ENCODE measurements at regions not wholly inside any gene's neighbourhood (a gene's known extent, or its start where the extent isn't known, plus 50 kb on each side); places are given as distances from the start of the nearest gene placed in this dataset.

DNA sequence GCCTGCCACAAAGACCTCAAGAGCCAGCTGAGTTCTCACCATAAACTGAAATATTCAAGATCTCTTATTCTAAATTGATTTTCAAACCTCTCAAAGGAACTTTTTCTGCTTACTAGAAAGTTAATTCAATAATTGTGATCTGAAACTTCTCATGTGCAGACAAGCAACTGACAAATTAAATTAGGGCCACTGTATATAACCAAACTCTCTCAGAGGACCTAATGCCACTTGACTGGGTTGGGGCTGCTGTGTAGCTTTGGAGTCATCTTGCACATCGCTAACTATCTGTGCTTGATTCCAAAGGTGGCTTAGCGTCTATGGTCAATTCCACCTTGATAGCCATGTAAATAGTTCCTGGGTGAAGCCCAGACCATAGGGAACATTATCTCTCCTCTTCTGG lies 345.2 kb downstream of the GPR37 start:
- no peak for DNase-seq

DNA sequence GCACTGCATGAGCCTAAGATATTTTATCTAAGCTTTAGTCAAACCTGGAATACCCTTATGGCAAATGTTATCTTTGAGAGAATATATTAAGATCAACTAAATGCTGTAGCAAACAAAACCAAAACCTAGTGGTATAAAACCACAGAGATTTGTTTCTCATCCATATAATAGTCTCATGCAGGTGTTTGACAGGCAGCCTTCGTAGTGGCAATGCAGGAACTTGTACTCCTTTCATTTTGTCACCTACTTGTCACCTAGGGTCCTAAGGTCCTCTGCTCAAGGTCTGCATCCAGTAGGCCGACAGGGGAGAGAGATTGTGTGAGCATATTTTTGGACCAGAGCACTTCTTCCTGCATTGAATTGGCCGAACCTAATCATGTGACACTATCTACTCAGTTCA lies 352.6 kb downstream of the GPR37 start:
- DNase-seq, result no peak

DNA sequence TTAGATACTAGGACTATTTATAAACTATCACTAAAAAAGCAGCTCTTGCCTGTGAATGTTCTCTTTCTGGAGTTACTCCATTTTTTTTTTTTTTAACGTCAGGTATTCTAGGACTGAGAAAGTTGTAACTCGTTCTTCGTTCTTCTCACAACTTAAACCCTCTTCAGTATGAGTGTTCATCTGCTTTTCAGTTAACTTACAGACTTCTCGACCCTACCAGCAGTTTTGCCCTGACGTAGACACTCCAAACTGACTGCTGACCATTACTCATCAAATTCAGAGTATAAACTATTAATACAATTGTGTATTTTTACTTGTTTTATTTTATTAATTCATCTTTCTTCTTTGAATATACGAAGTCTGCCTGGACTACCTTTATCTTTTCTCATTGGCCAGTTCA lies 353.1 kb downstream of the GPR37 start:
- DNase-seq, result no peak

DNA sequence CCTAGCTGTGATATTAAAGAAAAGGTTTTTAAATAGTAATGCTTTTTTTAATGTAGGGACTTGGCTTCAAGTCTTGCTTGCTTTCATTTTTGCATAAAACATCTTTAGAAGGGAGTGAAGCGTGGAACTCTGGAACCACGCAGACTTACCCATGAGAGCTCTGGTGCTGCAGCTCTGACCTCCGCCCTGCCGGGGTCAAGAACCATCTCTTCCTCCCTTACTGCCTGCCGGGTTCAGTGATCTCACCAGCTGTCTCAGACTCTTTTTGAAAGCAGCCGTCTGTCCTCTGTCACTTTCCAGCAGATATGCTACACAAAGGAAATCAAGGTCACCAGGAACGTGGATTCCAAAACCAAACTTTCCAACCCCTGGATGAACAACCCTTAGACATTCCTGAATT lies 353.8 kb downstream of the GPR37 start:
- no peak for DNase-seq

DNA sequence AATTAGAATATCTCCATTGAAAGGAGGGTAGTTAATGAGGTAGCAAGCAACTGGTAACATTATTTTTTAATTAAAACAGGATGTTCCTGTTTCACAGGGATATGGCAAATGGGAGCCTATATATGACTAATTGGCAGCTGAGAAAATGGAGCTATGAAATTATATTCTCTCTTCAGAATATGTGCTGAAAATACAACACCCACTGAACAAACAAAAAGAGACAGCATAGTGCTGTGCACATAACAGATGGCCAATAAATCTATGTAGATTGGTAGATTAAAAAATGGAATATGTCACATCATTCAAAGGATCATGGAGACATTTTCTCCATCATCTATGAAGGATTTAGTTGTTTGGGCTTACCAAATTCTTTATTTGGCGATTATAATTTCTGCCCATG lies 362.0 kb downstream of the GPR37 start:
- no peak for DNase-seq

DNA sequence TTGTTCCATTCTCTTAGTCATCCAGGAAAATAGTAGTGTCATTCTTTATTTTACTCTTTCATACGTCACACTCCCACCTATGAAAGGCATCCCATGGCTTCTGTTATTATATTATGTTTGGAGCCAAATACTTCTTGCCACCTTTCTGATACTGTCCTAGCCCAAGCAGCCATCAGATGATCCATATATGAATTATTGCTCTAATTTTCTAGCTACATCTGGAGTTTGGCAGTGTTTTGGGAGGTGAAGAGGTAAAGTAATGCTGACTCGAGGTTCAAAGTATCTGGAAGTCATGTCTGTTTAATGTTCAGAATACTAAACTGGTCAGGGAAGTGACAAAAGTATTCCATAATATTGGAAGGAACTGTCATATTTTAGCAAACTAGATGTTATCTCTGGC lies 362.5 kb downstream of the GPR37 start:
- no peak for DNase-seq

DNA sequence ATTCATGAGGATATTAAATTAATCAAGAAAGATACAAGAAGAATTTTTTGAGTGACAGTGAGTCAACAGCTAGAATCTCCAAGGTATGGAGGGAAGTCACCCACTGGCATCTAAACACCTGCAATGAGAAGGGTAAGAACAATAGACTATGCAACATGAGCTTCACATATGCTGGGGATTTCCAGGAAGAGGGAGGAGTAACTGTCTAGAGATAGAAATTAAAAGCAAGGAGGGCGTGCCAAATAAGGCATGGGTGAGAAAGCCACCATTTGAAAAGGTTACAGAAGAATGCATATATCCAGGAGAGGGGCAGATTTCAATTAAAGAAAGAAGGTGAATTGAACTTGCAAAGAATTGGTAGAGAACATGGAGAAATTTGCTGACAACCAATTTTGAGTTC lies 365.7 kb downstream of the GPR37 start:
- no peak for DNase-seq

DNA sequence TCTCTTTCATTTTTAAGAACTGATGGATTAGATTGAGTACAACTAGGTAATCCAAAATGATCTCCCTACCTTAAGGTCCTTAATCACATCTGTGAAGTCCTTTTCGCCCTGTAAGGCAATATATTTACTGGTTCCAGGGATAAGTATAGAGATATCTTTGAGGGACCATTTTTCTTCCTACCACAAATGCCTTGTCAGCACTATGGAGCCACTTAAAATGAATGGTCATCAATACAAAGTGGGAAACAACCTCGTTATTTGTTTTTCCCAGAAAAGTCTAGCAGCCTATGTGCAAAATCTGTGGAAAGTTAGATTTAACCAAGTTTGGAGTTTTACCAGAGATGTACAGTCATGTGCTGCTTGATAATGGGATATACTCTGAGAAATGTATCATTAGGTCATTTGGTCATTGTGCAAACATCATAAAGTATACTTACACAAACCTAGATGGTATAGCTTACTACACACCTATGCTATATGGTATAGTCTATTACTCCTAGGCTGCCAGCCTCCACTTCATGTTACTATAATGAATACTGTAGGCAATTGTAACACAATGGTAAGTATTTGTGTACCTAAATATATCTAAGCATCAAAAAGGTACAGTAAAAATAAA lies 366.2 kb upstream of the TMEM229A start:
- DNase-seq, result no peak

DNA sequence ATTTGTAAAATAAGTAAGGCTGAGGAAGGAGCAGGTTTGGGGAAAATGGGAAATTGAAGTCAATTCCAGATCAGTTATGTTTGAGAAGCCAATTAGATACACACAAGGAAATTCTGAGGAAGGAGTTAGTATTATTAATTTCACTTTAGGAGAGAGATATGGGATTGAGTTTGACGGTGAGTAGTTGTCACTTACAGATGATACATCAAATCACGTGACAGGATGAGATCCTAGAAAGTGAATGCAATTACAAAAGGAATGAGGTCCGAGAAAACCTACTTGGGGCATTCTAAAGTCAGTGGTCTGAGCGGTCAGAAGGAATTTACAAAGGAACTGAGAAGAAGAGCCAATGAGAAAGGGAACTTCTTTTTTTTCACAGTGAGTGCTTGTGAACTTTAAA lies 364.3 kb upstream of the TMEM229A start:
- DNase-seq, result no peak

DNA sequence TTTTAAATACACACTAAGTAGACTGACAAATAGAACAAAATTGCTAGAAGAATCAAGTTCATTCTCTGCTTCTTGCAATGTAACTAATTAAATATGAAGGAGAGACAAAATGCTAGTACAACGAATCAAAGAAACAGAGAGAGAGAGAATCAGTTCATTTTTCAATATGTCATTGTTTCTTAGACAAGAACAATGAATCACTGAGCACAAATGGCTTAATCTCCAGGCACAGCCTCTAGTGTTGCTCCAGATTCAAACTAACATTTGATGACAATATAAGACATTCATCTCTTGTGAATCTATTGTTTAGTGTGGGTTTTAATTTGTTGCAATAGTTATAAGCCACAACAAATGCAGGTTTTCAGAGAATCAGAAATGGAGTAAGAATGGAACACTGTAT lies 357.4 kb upstream of the TMEM229A start:
- no peak for DNase-seq

DNA sequence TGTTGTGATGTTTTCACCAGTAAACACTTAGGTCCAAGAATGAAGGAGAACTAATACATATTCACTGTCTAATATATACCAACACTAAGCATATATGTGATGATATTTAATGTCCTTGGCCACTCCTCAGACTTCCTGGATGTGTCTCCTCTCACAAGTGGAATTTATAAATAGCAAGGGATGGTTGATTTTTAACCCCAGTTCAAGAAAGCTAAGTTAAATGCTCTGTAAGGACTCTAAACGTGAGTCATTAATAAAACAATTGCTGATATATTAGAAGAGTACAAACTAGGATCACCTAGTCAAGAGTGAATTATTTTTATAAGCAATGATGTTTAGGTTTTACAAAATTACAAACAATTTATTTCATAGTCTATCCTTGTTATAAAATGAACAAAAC lies 355.9 kb upstream of the TMEM229A start:
- no peak for DNase-seq

DNA sequence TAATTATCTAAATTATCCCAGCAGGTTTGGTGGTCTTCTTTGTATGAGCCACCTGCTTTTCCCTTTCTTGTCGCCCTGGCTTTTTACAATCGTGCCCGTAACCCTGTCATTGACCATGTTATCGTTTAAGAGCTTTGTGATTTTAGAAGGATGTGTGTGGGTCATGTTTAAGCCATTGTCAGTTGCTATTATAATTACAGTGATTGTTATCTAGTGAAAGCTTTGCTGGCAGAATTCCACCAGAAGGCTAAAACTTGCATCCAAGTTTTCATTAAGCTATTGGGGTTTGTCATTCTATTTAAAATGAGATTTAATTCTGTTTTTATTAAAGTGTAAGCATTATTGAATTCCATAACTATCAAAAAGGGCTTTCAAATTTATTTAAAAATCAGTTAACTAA lies 354.2 kb upstream of the TMEM229A start:
- no peak for DNase-seq

DNA sequence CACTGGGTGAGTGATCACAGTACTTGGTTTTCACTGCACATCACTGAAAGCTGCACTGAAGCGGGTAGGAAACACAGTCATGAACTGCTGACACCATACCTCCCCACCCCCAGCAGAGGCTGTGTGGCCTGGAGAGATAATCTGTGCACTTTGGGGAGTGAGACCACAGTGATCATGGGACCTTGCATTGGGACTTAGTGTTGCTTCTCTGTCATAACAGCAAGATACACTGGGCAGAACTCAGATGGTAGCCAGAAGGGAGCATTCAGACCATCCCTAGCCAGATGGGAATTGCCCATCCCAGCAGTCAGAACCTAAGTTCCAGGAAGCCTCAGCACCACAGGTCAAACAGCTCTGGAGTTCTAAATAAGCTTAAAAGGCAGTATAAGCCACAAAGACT lies 346.4 kb upstream of the TMEM229A start:
- no peak for DNase-seq

DNA sequence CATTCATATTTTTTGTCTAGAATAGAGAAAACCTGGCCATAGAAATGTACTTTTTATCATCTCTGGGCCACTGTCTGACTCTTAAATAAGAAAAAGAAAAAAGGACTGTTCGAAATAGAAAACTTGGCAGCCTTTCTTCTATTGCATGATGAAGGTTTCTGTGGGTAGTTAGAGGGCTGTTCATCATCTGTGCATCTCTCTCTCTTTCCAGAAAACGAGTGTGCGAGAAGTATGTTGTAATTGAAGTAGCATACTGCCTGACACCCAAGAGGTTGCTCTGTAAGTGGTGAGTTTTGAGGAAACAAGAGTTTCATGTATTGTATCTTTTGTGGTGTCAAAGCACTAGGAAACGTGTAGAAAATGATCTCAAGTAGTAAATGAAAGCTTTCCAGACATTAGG lies 343.2 kb upstream of the TMEM229A start:
- DNase-seq, result peak; percentile 15

DNA sequence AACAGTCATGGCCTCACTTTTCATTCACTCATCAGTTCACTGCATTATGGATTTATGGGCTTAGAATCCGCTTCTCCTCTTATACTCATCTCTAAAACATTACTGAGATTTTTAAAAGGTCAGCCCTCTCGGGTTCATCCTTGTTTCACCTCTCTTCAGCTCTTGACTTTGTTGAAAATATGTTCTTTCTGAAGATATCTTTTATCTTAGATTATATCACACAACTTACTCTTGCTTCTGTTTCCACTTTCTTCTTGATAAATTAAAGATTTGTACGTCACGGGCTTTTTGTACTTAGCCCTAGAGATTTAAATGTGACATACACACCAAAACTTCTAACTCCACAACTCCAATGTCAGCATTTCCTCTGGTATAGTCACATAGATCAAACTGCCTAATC lies 342.5 kb upstream of the TMEM229A start:
- no peak for DNase-seq

DNA sequence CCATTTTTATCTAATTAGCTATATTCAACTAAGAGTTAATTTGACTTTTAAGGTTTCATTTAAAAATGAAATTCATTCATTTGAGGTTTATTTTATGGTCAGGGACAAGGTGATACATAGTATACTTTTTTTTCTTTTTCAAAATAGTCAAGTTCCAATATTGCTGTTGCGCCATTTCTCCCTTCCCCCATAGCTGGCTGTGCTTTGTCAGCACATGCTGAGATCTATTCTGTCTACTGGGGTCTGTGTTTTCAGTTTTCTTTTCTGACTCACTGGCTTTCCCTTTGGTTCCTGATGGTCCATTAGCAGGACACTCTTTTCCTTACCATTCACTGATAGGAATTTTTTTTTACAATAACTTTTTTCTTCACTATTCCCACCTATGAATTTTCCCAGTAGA lies 336.4 kb upstream of the TMEM229A start:
- DNase-seq, result peak; percentile 5

DNA sequence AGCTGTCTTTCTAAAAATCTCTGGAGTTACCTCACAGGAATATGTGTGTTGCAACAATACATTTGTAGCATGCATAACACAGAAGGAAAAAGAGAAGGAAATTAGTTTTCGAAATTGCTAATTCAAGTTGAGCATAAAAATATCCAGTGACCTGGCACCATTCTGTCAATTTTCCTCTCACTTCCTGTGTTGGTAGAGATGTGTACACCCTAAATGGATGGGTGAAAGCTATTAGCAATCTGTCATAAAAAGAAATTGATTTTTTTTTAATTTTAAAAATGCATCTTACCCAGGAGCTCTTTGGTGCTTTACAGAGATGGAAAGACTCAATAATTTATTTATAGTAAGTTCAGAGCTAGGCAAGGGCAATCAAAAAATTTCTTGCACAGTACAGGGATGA lies 333.3 kb upstream of the TMEM229A start:
- no peak for DNase-seq

DNA sequence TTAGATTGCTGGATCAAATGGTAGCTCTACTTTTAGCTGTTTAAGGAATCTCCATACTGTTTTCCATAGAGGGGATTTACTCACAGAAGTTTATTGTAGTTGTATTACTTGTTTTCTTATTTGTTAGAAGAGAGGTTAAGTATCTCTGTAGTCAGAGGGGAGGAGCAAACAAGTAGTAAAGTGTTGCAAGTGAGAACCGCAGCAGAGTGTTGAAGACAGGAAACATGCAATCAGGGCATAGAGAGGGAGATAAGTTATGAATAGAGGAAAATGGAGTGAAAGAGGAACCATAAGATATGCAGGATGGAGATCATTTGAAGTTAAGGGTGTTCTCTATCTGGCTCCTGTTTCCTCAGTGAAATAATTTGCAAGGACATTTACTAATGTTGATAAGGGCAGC lies 331.4 kb upstream of the TMEM229A start:
- no peak for DNase-seq

DNA sequence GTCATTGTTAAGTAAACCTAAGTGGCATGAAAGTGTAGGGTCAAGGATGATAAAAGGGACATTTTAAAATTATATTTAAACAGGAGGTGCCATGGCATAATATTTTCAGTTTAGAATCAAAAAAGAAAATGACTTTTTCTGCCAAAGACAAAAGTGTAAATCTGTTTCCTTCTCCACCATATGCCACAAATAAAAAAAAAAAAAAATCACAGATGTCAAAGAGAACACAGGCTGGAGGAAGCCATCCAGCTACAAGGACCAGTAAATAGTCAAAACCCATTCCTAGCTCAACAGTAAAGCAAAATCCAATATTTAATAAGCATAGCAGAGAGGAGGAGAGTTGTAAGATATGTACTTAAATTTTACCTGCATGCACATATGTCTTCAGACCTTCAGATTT lies 321.3 kb upstream of the TMEM229A start:
- no peak for DNase-seq

DNA sequence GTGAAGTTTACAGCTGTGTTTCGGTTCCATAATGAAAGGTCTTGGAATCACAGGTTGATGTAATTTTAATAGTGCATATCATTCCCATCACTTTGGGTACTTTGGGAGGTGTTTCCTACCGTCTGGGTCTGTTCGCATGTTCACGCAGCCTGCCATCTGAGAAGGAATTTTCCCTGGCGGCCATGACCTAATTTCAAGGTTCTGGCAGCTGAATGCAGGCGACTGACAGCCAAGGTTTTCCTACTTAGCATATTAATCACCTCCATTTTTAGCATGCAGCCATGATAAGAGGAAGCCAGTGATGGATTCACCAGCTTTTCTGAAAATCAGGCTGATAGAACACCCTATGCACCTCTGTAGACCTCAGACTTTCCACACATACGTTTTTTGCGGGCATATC lies 319.1 kb upstream of the TMEM229A start:
- no peak for DNase-seq

DNA sequence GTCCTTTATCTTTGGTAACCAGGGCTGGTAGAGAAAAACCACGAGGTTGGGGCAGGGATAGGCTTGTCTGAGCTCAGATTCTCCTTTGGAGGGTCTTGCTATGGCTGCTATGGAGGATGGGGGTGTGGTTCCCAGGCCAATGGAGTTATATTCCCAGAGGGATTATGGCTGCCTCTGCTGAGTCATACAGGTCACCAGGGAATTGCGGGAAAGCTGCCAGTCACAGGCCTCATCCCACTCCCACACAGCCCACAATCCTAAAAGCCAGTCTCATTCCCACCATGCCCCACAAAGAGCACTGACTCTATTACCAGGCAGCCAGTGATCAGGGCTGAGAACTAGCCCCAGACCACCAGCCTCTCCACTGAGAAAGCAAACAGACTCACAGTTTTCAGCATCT lies 316.6 kb upstream of the TMEM229A start:
- DNase-seq, result no peak

DNA sequence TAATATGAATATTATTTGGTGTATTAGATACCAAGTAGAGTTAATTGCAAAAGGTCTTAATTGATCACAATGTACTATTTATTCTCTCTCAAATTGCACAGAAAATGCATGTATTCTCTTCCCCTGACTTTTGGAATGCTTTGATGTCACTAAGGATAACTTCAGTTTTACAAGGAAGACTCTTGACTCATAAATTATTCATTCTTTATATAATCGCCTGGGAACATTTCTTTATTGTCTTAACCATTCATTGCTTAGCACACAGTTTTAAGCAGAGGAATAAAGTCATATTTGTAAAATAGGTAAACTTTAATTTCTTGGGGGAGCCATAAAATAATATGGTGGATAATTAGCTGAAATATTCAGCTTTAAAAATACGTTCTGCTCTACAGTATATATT lies 306.0 kb upstream of the TMEM229A start:
- DNase-seq, result no peak

DNA sequence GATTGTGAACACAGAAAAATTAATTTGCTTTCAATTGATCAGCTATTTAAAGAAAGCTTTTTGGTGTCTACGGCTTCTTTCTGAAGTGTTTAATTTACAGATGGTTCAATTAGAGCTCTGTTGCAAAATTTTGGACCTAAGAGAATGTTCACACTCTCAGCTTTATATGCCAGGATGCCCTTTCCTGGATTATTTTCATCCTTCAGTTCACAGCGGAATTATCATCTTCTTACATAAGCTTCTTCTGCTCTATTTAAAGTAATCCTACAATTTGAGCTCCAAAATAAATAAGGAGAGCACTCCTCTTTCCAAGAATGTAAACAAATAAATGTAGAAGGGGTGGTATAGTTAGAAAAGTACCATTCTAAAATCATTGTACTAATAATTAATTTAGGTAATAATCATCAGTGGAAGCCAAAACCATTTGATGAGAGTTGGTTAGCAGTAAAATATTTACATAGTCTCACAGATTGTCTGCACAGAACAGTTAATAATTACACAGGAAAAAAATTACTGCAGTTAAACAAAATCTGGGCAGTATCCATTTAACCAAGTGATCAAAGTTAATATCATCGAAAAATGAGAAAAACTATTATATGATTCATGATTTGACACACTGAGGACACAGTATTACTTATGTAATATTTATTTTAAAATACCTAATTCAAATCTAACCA lies 298.0 kb upstream of the TMEM229A start:
- DNase-seq, result no peak

DNA sequence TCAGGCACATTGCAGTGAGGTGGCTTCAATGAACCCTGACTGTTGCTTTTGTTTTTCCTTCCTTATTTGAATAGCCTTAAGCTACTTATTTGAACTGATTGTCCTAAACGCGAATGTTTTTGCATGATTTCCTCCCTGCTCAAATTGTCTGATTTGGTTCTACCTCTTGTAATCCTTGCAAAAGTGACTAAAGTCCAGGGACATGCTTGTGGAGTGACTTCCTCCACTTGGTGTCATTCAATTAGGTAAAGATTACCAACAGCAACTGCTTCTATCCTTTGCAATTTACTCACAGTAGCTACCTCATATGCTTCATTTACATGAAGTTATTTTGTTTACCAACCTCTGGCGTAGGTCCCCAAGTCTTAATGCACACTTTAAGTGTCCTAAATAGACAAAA lies 295.9 kb upstream of the TMEM229A start:
- DNase-seq, result no peak

DNA sequence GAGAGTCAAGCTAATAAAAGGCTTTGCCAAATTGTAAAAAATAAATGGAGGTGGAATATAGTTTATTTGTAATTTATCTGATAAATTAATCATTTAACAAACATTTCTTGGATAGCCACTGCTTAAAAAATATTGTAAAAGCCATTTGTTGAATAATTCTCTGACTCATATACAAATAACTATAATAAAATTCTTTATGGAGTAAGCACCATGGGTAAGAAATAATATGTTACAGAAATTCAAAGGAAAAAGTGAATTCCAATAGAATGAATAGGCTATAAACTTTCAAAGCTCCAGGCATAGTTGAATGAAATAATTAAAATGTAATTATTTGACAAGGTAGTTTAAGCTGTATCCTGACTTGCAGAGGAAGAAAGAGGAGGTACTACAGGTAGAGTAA lies 291.4 kb upstream of the TMEM229A start:
- no peak for DNase-seq

Measured in fibroblast of skin of abdomen (primary cell).